ENCODE measurements at regions not wholly inside any gene's neighbourhood (a gene's known extent, or its start where the extent isn't known, plus 50 kb on each side); places are given as distances from the start of the nearest gene placed in this dataset.

GRCh38 chr20:52880997-52881396, 91.2 kb upstream of the TSHZ2 start:
- TF ChIP-seq EZH2phosphoT487 (IDR thresholded peaks at IDR 0.05; ENCODE audit: insufficient read depth, low read depth) (no peak), EZH2 (IDR thresholded peaks at IDR 0.05; ENCODE audit: insufficient read depth, poor library complexity, severe bottlenecking) (no peak)
